ENCODE measurements at regions not wholly inside any gene's neighbourhood (a gene's known extent, or its start where the extent isn't known, plus 50 kb on each side); places are given as distances from the start of the nearest gene placed in this dataset.

- TF ChIP-seq CTCF (conservative IDR thresholded peaks at IDR 0.05; ENCODE audit: low read depth, low read length): no peak
- no peak for TF ChIP-seq EZH2 (IDR thresholded peaks at IDR 0.05; ENCODE audit: borderline replicate concordance, low read depth, low read length, poor library complexity, severe bottlenecking)
Observed at GRCh38 chr2:81576713-81577112, 1272.2 kb upstream of the LRRTM1 start.

All from A673 (cell line).